Gastrocnemius medialis (tissue), 4 donors: ENCODE measurements at regions not wholly inside any gene's neighbourhood (a gene's known extent, or its start where the extent isn't known, plus 50 kb on each side); places are given as distances from the start of the nearest gene placed in this dataset.

Source experiments
- ATAC-seq, 2 donors: fragments of 150-250 bp; one replicate each; pipeline ENCODE4 v1.9.1; 2016
- DNase-seq, 2 donors: peaks; one replicate each; pipeline ENCODE4 v3.0.0-alpha.2; 2019
- H3K27ac ChIP-seq, 4 donors: fragments of 200-600 bp; sonication (generic); 1 replicate in 1 of 4; 2 replicates in 3 of 4; pipeline ENCODE4 v1.5.1; 2016 to 2018; ENCODE audit warnings: mild to moderate bottlenecking in 2 of 4, moderate library complexity in 1 of 4
- H3K27me3 ChIP-seq, 3 donors: fragments of 200-600 bp; sonication (generic) in 2 of 3; 1 replicate in 1 of 3; 2 replicates in 2 of 3; pipeline versions ENCODE4 v1.5.1 to v1.6.0; 2016 to 2019; ENCODE audit warnings: mild to moderate bottlenecking in 1 of 3, moderate library complexity in 1 of 3
- H3K36me3 ChIP-seq, 2 donors: fragments of 200-600 bp; sonication (generic) in 1 of 2; one replicate each; pipeline ENCODE4 v1.5.1; 2017 to 2018
- H3K4me1 ChIP-seq, 2 donors: fragments of 200-600 bp; sonication (generic) in 1 of 2; one replicate each; pipeline ENCODE4 v1.5.1; 2016 to 2017; ENCODE audit warnings: mild to moderate bottlenecking in 2 of 2
- H3K4me3 ChIP-seq, 4 donors: fragments of 200-600 bp; sonication (generic) in 3 of 4; 1 replicate in 1 of 4; 2 replicates in 3 of 4; pipeline ENCODE4 v1.5.1; 2016 to 2019; ENCODE audit warnings: mild to moderate bottlenecking in 2 of 4
- H3K9me3 ChIP-seq, 3 donors: fragments of 200-600 bp; sonication (generic) in 2 of 3; 1 replicate in 1 of 3; 2 replicates in 2 of 3; pipeline ENCODE4 v1.5.1; 2016 to 2019
- POLR2A ChIP-seq, 2 donors: fragments of 450-650 bp; IDR thresholded peaks; one replicate each; pipeline ENCODE4 v1.6.1; 2017; ENCODE audit warnings: antibody characterized with exemption in 2 of 2, mild to moderate bottlenecking in 2 of 2, moderate library complexity in 2 of 2
- in situ Hi-C, 4 donors: fragments of 200-750 bp; cut with MboI; loops; one replicate each; pipeline versions ENCODE4 v1.15.0 to v1.8.0; 2017; ENCODE audit warnings: low sequenced_read_pairs in 4 of 4
- intact Hi-C: fragments of 100-400 bp; cut with DNase I; formaldehyde crosslinking; loops from one replicate; pipeline ENCODE4 v1.15.1; 2023; ENCODE audit warnings: low total_unique reads
- TF ChIP-seq, protein P1 (sequence below), 5 experiments: fragments of 450-650 bp in 3 of 5; fragments of 200-600 bp in 2 of 5; sonication (generic) in 2 of 5; IDR thresholded peaks in 4 of 5; conservative IDR thresholded peaks in 1 of 5; 1 replicate in 4 of 5; 2 replicates in 1 of 5; pipeline ENCODE4 v1.5.1; 2016 to 2019; ENCODE audit warnings: antibody characterized with exemption in 5 of 5, mild to moderate bottlenecking in 3 of 5, moderate library complexity in 3 of 5

DNA sequence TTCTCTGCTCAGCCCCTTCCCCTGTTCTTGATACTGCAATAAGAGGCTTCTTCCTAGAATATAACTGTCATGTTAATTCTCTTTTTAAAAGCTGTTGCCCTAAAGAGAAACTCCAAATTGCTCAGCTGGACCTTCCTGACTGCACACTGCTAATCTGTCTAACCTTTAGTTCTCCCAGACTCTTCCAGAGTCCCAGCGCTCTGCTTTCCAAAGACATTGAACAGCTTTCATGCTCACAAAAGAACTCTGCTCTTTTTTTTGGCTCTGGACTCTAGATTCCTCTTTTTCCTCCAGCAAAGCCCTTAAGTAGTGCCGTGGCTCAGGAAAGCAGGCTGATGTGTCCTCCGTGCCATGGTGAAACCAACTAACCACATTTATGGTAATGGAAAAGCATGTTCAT, 356.6 kb upstream of the RSPO3 start:
- in situ Hi-C loops (no loop called here), intact Hi-C loops (no loop called here)
- no peaks in the 10 kb centered on the region for H3K4me1 ChIP-seq
- H3K4me3 ChIP-seq = no peak overlapping the region
- H3K27me3 ChIP-seq = no peaks in the 10 kb centered on the region
- H3K27ac ChIP-seq = no peak overlapping the region
- no peak for TF ChIP-seq POLR2A (IDR thresholded peaks at IDR 0.05)
- TF ChIP-seq, protein P1, sequence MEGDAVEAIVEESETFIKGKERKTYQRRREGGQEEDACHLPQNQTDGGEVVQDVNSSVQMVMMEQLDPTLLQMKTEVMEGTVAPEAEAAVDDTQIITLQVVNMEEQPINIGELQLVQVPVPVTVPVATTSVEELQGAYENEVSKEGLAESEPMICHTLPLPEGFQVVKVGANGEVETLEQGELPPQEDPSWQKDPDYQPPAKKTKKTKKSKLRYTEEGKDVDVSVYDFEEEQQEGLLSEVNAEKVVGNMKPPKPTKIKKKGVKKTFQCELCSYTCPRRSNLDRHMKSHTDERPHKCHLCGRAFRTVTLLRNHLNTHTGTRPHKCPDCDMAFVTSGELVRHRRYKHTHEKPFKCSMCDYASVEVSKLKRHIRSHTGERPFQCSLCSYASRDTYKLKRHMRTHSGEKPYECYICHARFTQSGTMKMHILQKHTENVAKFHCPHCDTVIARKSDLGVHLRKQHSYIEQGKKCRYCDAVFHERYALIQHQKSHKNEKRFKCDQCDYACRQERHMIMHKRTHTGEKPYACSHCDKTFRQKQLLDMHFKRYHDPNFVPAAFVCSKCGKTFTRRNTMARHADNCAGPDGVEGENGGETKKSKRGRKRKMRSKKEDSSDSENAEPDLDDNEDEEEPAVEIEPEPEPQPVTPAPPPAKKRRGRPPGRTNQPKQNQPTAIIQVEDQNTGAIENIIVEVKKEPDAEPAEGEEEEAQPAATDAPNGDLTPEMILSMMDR (IDR thresholded peaks at IDR 0.05 in 4 of 5, conservative IDR thresholded peaks at IDR 0.05 in 1 of 5) = no peak
- no peaks in the 10 kb centered on the region for H3K9me3 ChIP-seq
- no peak for DNase-seq
- ATAC-seq = no peak
- no peaks in the 10 kb centered on the region for H3K36me3 ChIP-seq

DNA sequence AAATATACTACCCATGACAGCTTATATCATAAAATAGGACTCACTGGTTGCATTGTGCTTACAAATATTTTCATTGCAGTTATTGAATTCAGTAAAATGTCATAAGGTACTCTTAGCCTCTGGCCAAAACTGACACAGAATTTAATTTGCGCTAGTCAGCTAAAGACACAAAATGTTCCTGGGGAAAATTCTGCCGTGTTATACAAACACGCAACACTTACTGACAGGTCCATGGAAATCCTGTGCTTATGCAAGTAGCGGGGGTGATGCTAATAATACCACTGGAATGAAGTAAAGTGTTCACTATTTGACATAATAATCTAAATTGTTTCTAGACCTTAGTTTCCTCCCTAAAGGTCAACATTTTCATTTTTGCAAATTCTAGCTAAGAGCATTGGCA, 354.4 kb upstream of the RSPO3 start:
- Histone ChIP-seq H3K36me3 (no peaks in the 10 kb centered on the region), H3K9me3 (no peaks in the 10 kb centered on the region), H3K27ac (no peak overlapping the region), H3K4me1 (no peaks in the 10 kb centered on the region), H3K4me3 (no peak overlapping the region), H3K27me3 (no peaks in the 10 kb centered on the region)
- in situ Hi-C loops = no loop called here
- ATAC-seq (no peak), DNase-seq (no peak)
- TF ChIP-seq POLR2A (IDR thresholded peaks at IDR 0.05) = no peak
- TF ChIP-seq, protein P1 (IDR thresholded peaks at IDR 0.05 in 4 of 5, conservative IDR thresholded peaks at IDR 0.05 in 1 of 5) = no peak
- intact Hi-C loops = no loop called here

DNA sequence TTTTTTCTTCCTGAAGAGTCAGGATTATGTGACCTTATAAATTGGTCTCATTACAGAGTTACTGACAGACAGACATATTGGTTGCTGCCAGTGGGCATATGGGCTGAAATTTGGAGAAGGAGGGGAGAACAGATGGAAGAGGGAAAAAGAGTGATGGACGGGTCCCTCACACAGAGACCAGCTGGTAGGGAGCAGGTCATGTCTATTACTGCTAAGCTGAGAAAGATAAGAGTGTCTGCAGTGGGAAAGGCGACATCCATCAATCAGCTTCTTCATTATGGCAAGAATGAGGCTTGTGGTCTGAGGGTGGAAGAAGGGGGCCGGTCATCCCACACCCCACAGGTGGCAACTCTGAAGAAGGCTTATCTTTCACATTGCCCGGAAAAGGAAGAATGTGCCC, 353.8 kb upstream of the RSPO3 start:
- intact Hi-C loops (no loop called here), in situ Hi-C loops (no loop called here)
- no peaks in the 10 kb centered on the region for H3K27me3 ChIP-seq
- H3K36me3 ChIP-seq = no peaks in the 10 kb centered on the region
- no peak overlapping the region for H3K4me3 ChIP-seq
- no peaks in the 10 kb centered on the region for H3K4me1 ChIP-seq
- no peaks in the 10 kb centered on the region for H3K9me3 ChIP-seq
- DNase-seq = no peak
- no peak for TF ChIP-seq POLR2A (IDR thresholded peaks at IDR 0.05)
- TF ChIP-seq, protein P1 (IDR thresholded peaks at IDR 0.05 in 4 of 5, conservative IDR thresholded peaks at IDR 0.05 in 1 of 5) = no peak
- H3K27ac ChIP-seq = no peak overlapping the region
- ATAC-seq = no peak

DNA sequence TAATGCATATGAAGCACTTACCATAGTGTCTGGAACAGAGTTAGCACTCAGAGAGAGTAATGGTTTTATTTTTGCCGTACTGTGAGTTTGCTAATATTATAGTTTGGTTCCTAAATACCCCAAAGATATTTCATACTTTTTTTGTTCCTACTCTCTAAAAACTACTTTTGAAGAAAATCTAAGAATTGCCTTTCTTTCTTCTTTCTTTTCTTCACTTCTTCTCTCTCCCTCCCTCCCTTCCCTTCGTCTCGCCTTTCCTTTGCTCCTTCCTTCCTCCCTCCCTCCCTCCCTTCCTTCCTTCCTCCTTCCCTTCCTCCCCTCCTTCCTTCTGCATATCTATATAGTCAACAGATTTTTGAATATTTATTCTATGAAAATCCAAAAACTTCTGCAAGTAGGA, 351.7 kb upstream of the RSPO3 start:
- no peak for DNase-seq
- intact Hi-C loops (no loop called here), in situ Hi-C loops (no loop called here)
- no peak for ATAC-seq
- TF ChIP-seq POLR2A (IDR thresholded peaks at IDR 0.05) = no peak
- TF ChIP-seq, protein P1 (IDR thresholded peaks at IDR 0.05 in 4 of 5, conservative IDR thresholded peaks at IDR 0.05 in 1 of 5) = no peak
- Histone ChIP-seq H3K4me3 (no peak overlapping the region), H3K9me3 (no peaks in the 10 kb centered on the region), H3K36me3 (no peaks in the 10 kb centered on the region), H3K4me1 (no peaks in the 10 kb centered on the region), H3K27ac (no peak overlapping the region), H3K27me3 (no peaks in the 10 kb centered on the region)

DNA sequence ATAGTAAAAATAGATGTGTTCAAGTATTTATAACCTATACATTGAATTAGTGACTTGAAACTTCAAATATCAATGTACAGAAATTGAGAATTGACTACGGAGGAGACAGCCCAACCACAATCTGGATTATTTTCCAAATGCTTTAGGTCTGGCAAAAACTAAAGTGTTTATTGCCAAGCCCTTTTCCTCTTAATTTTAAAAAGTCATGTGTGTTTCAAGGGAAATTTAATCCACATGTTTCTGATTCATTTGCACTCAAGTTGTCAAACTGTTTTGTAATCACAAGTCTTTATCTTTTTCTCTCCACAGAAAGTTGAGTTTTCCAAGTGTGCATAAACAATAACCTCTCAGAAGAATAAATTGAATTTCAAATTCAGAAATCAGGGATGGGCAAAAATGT, 350.8 kb upstream of the RSPO3 start:
- no peak overlapping the region for H3K27ac ChIP-seq
- no peak for ATAC-seq

More for the DNA sequence above, 350.8 kb upstream of the RSPO3 start:
- Histone ChIP-seq H3K27me3 (no peaks in the 10 kb centered on the region), H3K9me3 (no peaks in the 10 kb centered on the region), H3K4me3 (no peak overlapping the region), H3K36me3 (no peaks in the 10 kb centered on the region), H3K4me1 (no peaks in the 10 kb centered on the region)
- TF ChIP-seq, protein P1 (IDR thresholded peaks at IDR 0.05 in 4 of 5, conservative IDR thresholded peaks at IDR 0.05 in 1 of 5) = no peak
- TF ChIP-seq POLR2A (IDR thresholded peaks at IDR 0.05) = no peak
- intact Hi-C loops = no loop called here
- in situ Hi-C loops = no loop called here
- no peak for DNase-seq
